PC-3 (cell line): ENCODE measurements at regions not wholly inside any gene's neighbourhood (a gene's known extent, or its start where the extent isn't known, plus 50 kb on each side); places are given as distances from the start of the nearest gene placed in this dataset.

Experiments
- ATAC-seq: fragments of 200-7000 bp; cut with Tn5 transposase; 2 replicates; pipeline ENCODE4 v1.9.1; 2020; ENCODE audit warnings: mild to moderate bottlenecking, moderate library complexity
- BruUV-seq: library from RNA; stranded (reverse); fragments of 400-500 nt; replicated peaks from 2 replicates; lab custom pipeline; 2021; lab: Mats Ljungman, UMichigan
- CTCF ChIA-PET: fragments of 300-600 bp; sonication (Branson Sonifier 250); formaldehyde crosslinking; loops from one replicate; lab custom pipeline; 2022; ENCODE audit warnings: antibody characterized with exemption; lab: Charles Lee
- POLR2A ChIA-PET: fragments of 300-600 bp; sonication (Branson Sonifier 250); formaldehyde crosslinking; loops from one replicate; lab custom pipeline; 2022; ENCODE audit warnings: antibody characterized with exemption; ENCODE audit not compliant: unreplicated experiment; lab: Charles Lee
- DNase-seq: peaks from one replicate; pipeline ENCODE4 v3.0.0-alpha.2; 2015
- H2AFZ ChIP-seq: fragments of 300-600 bp; sonication (generic); 2 replicates; pipeline ENCODE4 v1.6.0; 2016; ENCODE audit warnings: antibody characterized with exemption, low read length
- H3F3A ChIP-seq: fragments of 300-600 bp; sonication (generic); one replicate; pipeline ENCODE4 v1.6.0; 2017; ENCODE audit warnings: antibody characterized with exemption, low read length, control low read depth, mild to moderate bottlenecking; ENCODE audit not compliant: unreplicated experiment
- H3K27ac ChIP-seq: fragments of 300-600 bp; sonication (generic); 2 replicates; pipeline ENCODE4 v1.5.1; 2016; ENCODE audit warnings: mild to moderate bottlenecking, low read length
- H3K27me3 ChIP-seq: fragments of 300-600 bp; sonication (generic); 2 replicates; pipeline ENCODE4 v1.6.1; 2016; ENCODE audit warnings: low read length, mixed read lengths
- H3K36me3 ChIP-seq: fragments of 300-600 bp; sonication (generic); 2 replicates; pipeline ENCODE4 v1.6.1; 2016; ENCODE audit warnings: low read depth, mixed run types, low read length, mixed read lengths
- H3K4me1 ChIP-seq: fragments of 300-600 bp; sonication (generic); 2 replicates; pipeline ENCODE4 v1.5.1; 2016; ENCODE audit warnings: low read length; ENCODE audit not compliant: insufficient read depth
- H3K4me2 ChIP-seq: fragments of 300-600 bp; sonication (generic); 2 replicates; pipeline ENCODE4 v1.6.0; 2016; ENCODE audit warnings: low read length
- H3K4me3 ChIP-seq: fragments of 300-600 bp; sonication (generic); 2 replicates; pipeline ENCODE4 v1.5.1; 2016; ENCODE audit warnings: mild to moderate bottlenecking, low read length, mixed read lengths
- H3K79me2 ChIP-seq: fragments of 300-600 bp; sonication (generic); 2 replicates; pipeline ENCODE4 v1.6.1; 2017; ENCODE audit warnings: low read length, mixed read lengths
- H3K9ac ChIP-seq: fragments of 300-600 bp; sonication (generic); 2 replicates; pipeline ENCODE4 v1.6.0; 2016; ENCODE audit warnings: mild to moderate bottlenecking, low read length
- H3K9me2 ChIP-seq: fragments of 300-600 bp; sonication (generic); replicated peaks from 2 replicates; pipeline ENCODE4 v1.6.1; 2016; ENCODE audit warnings: mixed run types, low read length, mixed read lengths
- H3K9me3 ChIP-seq: fragments of 300-600 bp; sonication (generic); 2 replicates; pipeline ENCODE4 v1.6.1; 2016; ENCODE audit warnings: low read length, mixed read lengths
- H4K20me1 ChIP-seq: fragments of 300-600 bp; sonication (generic); 2 replicates; pipeline ENCODE4 v1.6.1; 2016; ENCODE audit warnings: low read length, mixed read lengths
- EZH2 ChIP-seq: fragments of 300-600 bp; sonication (generic); IDR thresholded peaks from one replicate; pipeline ENCODE4 v1.6.1; 2017; ENCODE audit warnings: antibody characterized with exemption, mild to moderate bottlenecking, low read length; ENCODE audit not compliant: unreplicated experiment
- EZH2phosphoT487 ChIP-seq: fragments of 300-600 bp; sonication (generic); IDR thresholded peaks from 2 replicates; pipeline ENCODE4 v1.6.1; 2018; ENCODE audit warnings: mild to moderate bottlenecking, antibody characterized with exemption, low read length, borderline replicate concordance
- intact Hi-C: fragments of 100-400 bp; cut with micrococcal nuclease; formaldehyde crosslinking; loops from 2 replicates; pipeline ENCODE4 v1.9.0; 2023
- TF ChIP-seq, protein P1 (sequence below): fragments of 300-600 bp; sonication (generic); conservative IDR thresholded peaks from 2 replicates; pipeline ENCODE4 v1.5.1; 2017; ENCODE audit warnings: antibody characterized with exemption, low read depth, mild to moderate bottlenecking, low read length

GRCh38 chr15:96914081-96914480 lies 583.6 kb downstream of the NR2F2 start:
- POLR2A ChIA-PET, result no interaction called here
- ATAC-seq, result no peak
- no peaks in the 10 kb centered on the region for H3K4me1 ChIP-seq
- no peaks in the 10 kb centered on the region for H3K9me2 ChIP-seq
- no peaks in the 10 kb centered on the region for H3K79me2 ChIP-seq
- H3K4me3 ChIP-seq, result no peak overlapping the region
- no peaks in the 10 kb centered on the region for H3K27me3 ChIP-seq
- no TSS peak for BruUV-seq
- DNase-seq, result no peak
- H3K36me3 ChIP-seq, result no peaks in the 10 kb centered on the region
- H3K4me2 ChIP-seq, result no peak overlapping the region
- CTCF ChIA-PET, result no interaction called here
- peaks cover 3% of the 10 kb centered on the region; the same call in 1 of the 2 replicates for H3K9me3 ChIP-seq
- intact Hi-C loops, result no loop called here
- H3K9ac ChIP-seq, result no peak overlapping the region
- H4K20me1 ChIP-seq, result no peaks in the 10 kb centered on the region
- TF ChIP-seq, protein P1, sequence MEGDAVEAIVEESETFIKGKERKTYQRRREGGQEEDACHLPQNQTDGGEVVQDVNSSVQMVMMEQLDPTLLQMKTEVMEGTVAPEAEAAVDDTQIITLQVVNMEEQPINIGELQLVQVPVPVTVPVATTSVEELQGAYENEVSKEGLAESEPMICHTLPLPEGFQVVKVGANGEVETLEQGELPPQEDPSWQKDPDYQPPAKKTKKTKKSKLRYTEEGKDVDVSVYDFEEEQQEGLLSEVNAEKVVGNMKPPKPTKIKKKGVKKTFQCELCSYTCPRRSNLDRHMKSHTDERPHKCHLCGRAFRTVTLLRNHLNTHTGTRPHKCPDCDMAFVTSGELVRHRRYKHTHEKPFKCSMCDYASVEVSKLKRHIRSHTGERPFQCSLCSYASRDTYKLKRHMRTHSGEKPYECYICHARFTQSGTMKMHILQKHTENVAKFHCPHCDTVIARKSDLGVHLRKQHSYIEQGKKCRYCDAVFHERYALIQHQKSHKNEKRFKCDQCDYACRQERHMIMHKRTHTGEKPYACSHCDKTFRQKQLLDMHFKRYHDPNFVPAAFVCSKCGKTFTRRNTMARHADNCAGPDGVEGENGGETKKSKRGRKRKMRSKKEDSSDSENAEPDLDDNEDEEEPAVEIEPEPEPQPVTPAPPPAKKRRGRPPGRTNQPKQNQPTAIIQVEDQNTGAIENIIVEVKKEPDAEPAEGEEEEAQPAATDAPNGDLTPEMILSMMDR, result no peak
- TF ChIP-seq EZH2phosphoT487 (no peak), EZH2 (no peak)
- no peak overlapping the region for H2AFZ ChIP-seq
- no peaks in the 10 kb centered on the region for H3F3A ChIP-seq
- no peak overlapping the region for H3K27ac ChIP-seq

DNA sequence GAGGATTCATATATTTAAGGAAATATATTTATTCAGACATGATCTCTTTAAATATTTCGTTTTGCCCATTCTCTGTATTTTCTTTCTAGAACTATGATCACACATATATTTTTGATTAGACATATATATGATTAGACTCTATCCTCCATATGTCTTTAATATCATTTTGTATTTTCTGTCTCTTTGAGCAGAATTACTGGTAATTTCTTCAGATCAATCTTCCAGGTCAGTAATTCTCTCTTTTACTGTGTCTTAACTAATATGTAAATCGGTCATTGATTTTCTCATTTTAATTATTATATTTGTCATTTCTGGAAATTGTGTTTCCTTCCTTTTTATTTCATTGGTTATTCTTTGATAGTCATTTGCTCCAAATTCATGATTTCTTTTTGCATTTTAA lies 586.2 kb downstream of the NR2F2 start:
- H4K20me1 ChIP-seq, result no peaks in the 10 kb centered on the region
- ATAC-seq, result no peak
- no peak overlapping the region for H3K9ac ChIP-seq
- H3K9me3 ChIP-seq, result peaks cover 3% of the 10 kb centered on the region; the same call in 1 of the 2 replicates
- ChIA-PET POLR2A (no interaction called here), CTCF (no interaction called here)
- no peak overlapping the region for H2AFZ ChIP-seq
- no peaks in the 10 kb centered on the region for H3K9me2 ChIP-seq
- intact Hi-C loops, result no loop called here
- TF ChIP-seq, protein P1, result no peak
- TF ChIP-seq EZH2 (no peak), EZH2phosphoT487 (no peak)
- no peaks in the 10 kb centered on the region for H3K4me1 ChIP-seq
- no peak overlapping the region for H3K4me3 ChIP-seq
- H3K36me3 ChIP-seq, result no peaks in the 10 kb centered on the region
- no peaks in the 10 kb centered on the region for H3K27me3 ChIP-seq
- no peak for DNase-seq
- no peak overlapping the region for H3K4me2 ChIP-seq
- H3K79me2 ChIP-seq, result no peaks in the 10 kb centered on the region
- no TSS peak for BruUV-seq
- H3F3A ChIP-seq, result no peaks in the 10 kb centered on the region
- no peak overlapping the region for H3K27ac ChIP-seq

- Histone ChIP-seq H2AFZ (no peak overlapping the region), H3K27me3 (no peaks in the 10 kb centered on the region), H4K20me1 (no peaks in the 10 kb centered on the region), H3K4me3 (no peak overlapping the region), H3K9me3 (no peaks in the 10 kb centered on the region), H3K9ac (no peak overlapping the region), H3F3A (no peaks in the 10 kb centered on the region), H3K9me2 (no peaks in the 10 kb centered on the region), H3K4me2 (no peak overlapping the region), H3K4me1 (no peaks in the 10 kb centered on the region), H3K36me3 (no peaks in the 10 kb centered on the region), H3K79me2 (no peaks in the 10 kb centered on the region), H3K27ac (no peak overlapping the region)
- DNase-seq, result no peak
- POLR2A ChIA-PET, result no interaction called here
- BruUV-seq, result no TSS peak
- no peak for TF ChIP-seq EZH2phosphoT487
- CTCF ChIA-PET, result no interaction called here
- intact Hi-C loops, result no loop called here
- no peak for ATAC-seq
These were observed 594.1 kb downstream of the NR2F2 start for GRCh38 chr15:96924570-96924969.
